Keratinocyte (primary cell): ENCODE measurements at regions not wholly inside any gene's neighbourhood (a gene's known extent, or its start where the extent isn't known, plus 50 kb on each side); places are given as distances from the start of the nearest gene placed in this dataset.

ENCODE experiments used
- DNase-seq: peaks from one replicate; pipeline ENCODE4 v3.0.0-alpha.2; 2011; ENCODE audit warnings: low read depth, missing footprints, low spot score
- FAIRE-seq: peaks from 2 replicates; lab custom pipeline; 2011; peaks lifted over from hg19 to GRCh38; lab: Jason Lieb, UNC
- H2AFZ ChIP-seq: 2 replicates; pipeline ENCODE4 v1.6.0; 2012; ENCODE audit warnings: low read length, control low read depth, inconsistent platforms; ENCODE audit not compliant: control insufficient read depth
- H3K27ac ChIP-seq: 2 replicates; pipeline ENCODE4 v1.5.1; 2011; ENCODE audit warnings: low read length; ENCODE audit not compliant: control insufficient read depth, insufficient read depth
- H3K27me3 ChIP-seq: 3 replicates; pipeline ENCODE4 v1.6.0; 2011; ENCODE audit warnings: low read length; ENCODE audit not compliant: control insufficient read depth, insufficient read depth; ENCODE audit errors: extremely low read depth
- H3K36me3 ChIP-seq, 2 experiments: 2 replicates in 1 of 2; 3 replicates in 1 of 2; pipeline ENCODE4 v1.5.1; 2011; ENCODE audit warnings: low read length in 2 of 2, mild to moderate bottlenecking in 1 of 2; ENCODE audit not compliant: control insufficient read depth in 2 of 2, insufficient read depth in 2 of 2; ENCODE audit errors: extremely low read depth in 1 of 2
- H3K4me1 ChIP-seq: 3 replicates; pipeline ENCODE4 v1.5.1; 2011; ENCODE audit warnings: low read length; ENCODE audit not compliant: control insufficient read depth, insufficient read depth; ENCODE audit errors: extremely low read depth
- H3K4me2 ChIP-seq: 3 replicates; pipeline ENCODE4 v1.6.0; 2011; ENCODE audit warnings: low read depth, low read length; ENCODE audit not compliant: control insufficient read depth, insufficient read depth; ENCODE audit errors: extremely low read depth
- H3K4me3 ChIP-seq, 3 experiments: fragments of 200-600 bp in 1 of 3; sonication (generic) in 1 of 3; 2 replicates in 2 of 3; 3 replicates in 1 of 3; pipeline ENCODE4 v1.5.1; 2011 to 2016; ENCODE audit warnings: low read length in 3 of 3, mild to moderate bottlenecking in 3 of 3, control low read depth in 2 of 3, inconsistent platforms in 1 of 3, low read depth in 1 of 3, mixed read lengths in 1 of 3, mixed run types in 1 of 3, moderate library complexity in 1 of 3; ENCODE audit not compliant: control insufficient read depth in 2 of 3, insufficient read depth in 2 of 3; ENCODE audit errors: extremely low read depth in 1 of 3
- H3K79me2 ChIP-seq: 2 replicates; pipeline ENCODE4 v1.6.0; 2012; ENCODE audit warnings: low read length; ENCODE audit not compliant: control insufficient read depth, insufficient read depth
- H3K9ac ChIP-seq: 3 replicates; pipeline ENCODE4 v1.6.0; 2011; ENCODE audit warnings: low read length; ENCODE audit not compliant: control insufficient read depth, insufficient read depth; ENCODE audit errors: extremely low read depth
- H3K9me1 ChIP-seq: 3 replicates; pipeline ENCODE4 v1.6.0; 2011; ENCODE audit warnings: low read length; ENCODE audit not compliant: control insufficient read depth, insufficient read depth; ENCODE audit errors: extremely low read depth
- H3K9me3 ChIP-seq: 2 replicates; pipeline ENCODE4 v1.5.1; 2012; ENCODE audit warnings: low read depth, low read length; ENCODE audit not compliant: control insufficient read depth
- H4K20me1 ChIP-seq: 3 replicates; pipeline ENCODE4 v1.6.0; 2011; ENCODE audit warnings: low read length; ENCODE audit not compliant: control insufficient read depth, insufficient read depth; ENCODE audit errors: extremely low read depth
- CTCF ChIP-seq, 3 experiments: IDR thresholded peaks in 1 of 3; conservative IDR thresholded peaks in 1 of 3; optimal IDR thresholded peaks in 1 of 3; 2 replicates in 2 of 3; 3 replicates in 1 of 3; pipeline versions ENCODE3 to v1.5.1; 2011; ENCODE audit warnings: low read length in 3 of 3, mild to moderate bottlenecking in 3 of 3, moderate library complexity in 2 of 3, control low read depth in 1 of 3, inconsistent platforms in 1 of 3; ENCODE audit not compliant: insufficient read depth in 2 of 3; ENCODE audit errors: extremely low read depth in 1 of 3
- EZH2 ChIP-seq: IDR thresholded peaks from one replicate; pipeline ENCODE4 v1.6.1; 2012; ENCODE audit warnings: inconsistent platforms, mild to moderate bottlenecking, low read length, moderate library complexity
- dilution Hi-C: fragments of 300-500 bp; cut with MboI; formaldehyde crosslinking; loops from one replicate; pipeline ENCODE4 v1.7.0; 2020; ENCODE audit warnings: low sequenced_read_pairs; ENCODE audit not compliant: extremely low pct_ligation_motif_present

GRCh38 chr13:85170372-85170771, 628.8 kb downstream of the SLITRK6 start:
- DNase-seq (no peak), FAIRE-seq (no peak)
- H3K4me2 ChIP-seq: no peak overlapping the region
- H2AFZ ChIP-seq: no peak overlapping the region
- H3K79me2 ChIP-seq: no peaks in the 10 kb centered on the region
- TF ChIP-seq EZH2 (no peak), CTCF (optimal IDR thresholded peaks at IDR 0.05 in 1 of 3, IDR thresholded peaks at IDR 0.05 in 1 of 3, conservative IDR thresholded peaks at IDR 0.05 in 1 of 3; ENCODE audit: extremely low read depth in 1 of 3, insufficient read depth in 2 of 3, low read length in 3 of 3) (no peak)
- no peaks in the 10 kb centered on the region for H3K27me3 ChIP-seq
- dilution Hi-C loops: no loop called here
- H3K9ac ChIP-seq: no peak overlapping the region
- H3K9me1 ChIP-seq: no peaks in the 10 kb centered on the region
- no peaks in the 10 kb centered on the region for H4K20me1 ChIP-seq
- H3K4me3 ChIP-seq: no peak overlapping the region
- H3K27ac ChIP-seq: no peak overlapping the region
- no peaks in the 10 kb centered on the region for H3K4me1 ChIP-seq
- no peaks in the 10 kb centered on the region for H3K36me3 ChIP-seq
- H3K9me3 ChIP-seq: no peaks in the 10 kb centered on the region

- dilution Hi-C loops: no loop called here
- Histone ChIP-seq H3K9me1 (no peaks in the 10 kb centered on the region), H4K20me1 (no peaks in the 10 kb centered on the region), H3K4me3 (no peak overlapping the region), H3K79me2 (no peaks in the 10 kb centered on the region), H3K4me2 (no peak overlapping the region), H3K27ac (no peak overlapping the region), H3K36me3 (no peaks in the 10 kb centered on the region), H3K27me3 (no peaks in the 10 kb centered on the region), H2AFZ (no peak overlapping the region), H3K9me3 (no peaks in the 10 kb centered on the region), H3K4me1 (no peaks in the 10 kb centered on the region), H3K9ac (no peak overlapping the region)
- no peak for TF ChIP-seq CTCF (optimal IDR thresholded peaks at IDR 0.05 in 1 of 3, IDR thresholded peaks at IDR 0.05 in 1 of 3, conservative IDR thresholded peaks at IDR 0.05 in 1 of 3; ENCODE audit: extremely low read depth in 1 of 3, insufficient read depth in 2 of 3, low read length in 3 of 3)
- no peak for TF ChIP-seq EZH2
- FAIRE-seq: no peak
- DNase-seq: no peak
Measured at GRCh38 chr13:85166891-85167290, 632.3 kb downstream of the SLITRK6 start.
